ENCODE measurements at regions not wholly inside any gene's neighbourhood (a gene's known extent, or its start where the extent isn't known, plus 50 kb on each side); places are given as distances from the start of the nearest gene placed in this dataset.

DNA sequence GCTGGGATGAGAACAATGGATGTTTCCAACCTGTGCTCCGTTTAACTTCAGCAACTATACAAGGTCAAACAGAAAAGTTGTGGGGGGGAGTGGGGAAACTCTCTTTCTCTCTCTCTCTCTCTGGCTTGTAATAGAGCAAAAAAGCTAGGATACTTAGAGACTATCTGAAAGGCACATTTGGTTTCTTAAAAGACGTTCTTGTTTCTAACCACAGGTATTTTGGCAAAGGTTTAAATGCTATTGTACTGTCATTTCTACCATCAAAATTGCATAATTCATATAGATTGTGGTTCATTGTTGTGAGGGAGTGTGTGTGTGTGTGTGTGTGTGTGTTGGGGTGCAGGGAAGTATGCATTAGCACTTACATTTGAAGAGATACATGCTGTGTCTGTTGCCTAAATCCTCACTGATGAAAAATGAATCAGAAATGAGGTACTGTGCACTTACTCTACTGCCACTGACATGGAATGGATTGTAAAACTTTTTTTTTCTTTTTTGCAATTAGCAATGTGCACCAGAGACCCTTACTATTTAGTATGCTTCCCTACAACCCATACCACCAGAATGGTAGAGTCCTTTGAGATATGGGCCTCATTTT lies 841.0 kb upstream of the PIK3C3 start:
- Histone ChIP-seq H3K9me3 (ENCODE audit: low read length) (peaks cover 13% of the 10 kb centered on the region), H3K4me3 (ENCODE audit: low read length) (no peak overlapping the region), H3K4me1 (ENCODE audit: insufficient read depth, low read length) (no peaks in the 10 kb centered on the region), H3K36me3 (ENCODE audit: insufficient read depth, low read length) (no peaks in the 10 kb centered on the region), H3K27ac (ENCODE audit: low read depth, low read length) (no peak overlapping the region), H3K27me3 (ENCODE audit: insufficient read depth, low read length, poor library complexity, severe bottlenecking) (no peaks in the 10 kb centered on the region)
- H3K9me3 Mint-ChIP-seq: peaks cover 3 to 50% (median 11%) of the 10 kb centered on the region in 5 donors
- H3K4me1 Mint-ChIP-seq: no peaks in the 10 kb centered on the region
- H3K4me3 Mint-ChIP-seq: no peak overlapping the region
- POLR2A ChIA-PET: no interaction called here
- H3K36me3 Mint-ChIP-seq: no peaks in the 10 kb centered on the region
- DNase-seq: no peak
- no peak overlapping the region for H3K27ac Mint-ChIP-seq
- CTCF ChIA-PET: no interaction called here
- H3K27me3 Mint-ChIP-seq: no peaks in the 10 kb centered on the region

DNA sequence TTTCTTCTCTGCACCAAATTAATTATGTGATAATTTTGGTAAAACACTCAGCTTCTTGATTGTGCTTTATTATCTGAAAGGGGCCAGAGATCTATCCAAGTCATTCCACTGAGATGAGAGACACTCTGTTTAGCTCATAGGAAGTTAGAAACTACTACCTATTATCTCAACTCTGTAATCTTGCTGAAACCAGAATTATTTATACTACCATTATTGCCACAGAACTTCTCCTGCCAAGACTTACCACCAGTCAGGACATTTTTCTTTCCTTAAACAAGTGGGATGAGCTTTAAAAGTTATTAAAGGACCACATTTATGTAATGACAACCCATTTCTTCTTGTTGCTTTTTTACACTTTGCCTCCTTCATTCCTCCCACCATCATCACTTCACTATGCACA lies 855.6 kb upstream of the PIK3C3 start:
- H3K27ac ChIP-seq (ENCODE audit: low read depth, low read length): no peak overlapping the region
- CTCF ChIA-PET: no interaction called here
- DNase-seq: no peak
- H3K36me3 ChIP-seq (ENCODE audit: insufficient read depth, low read length): no peaks in the 10 kb centered on the region
- Mint-ChIP-seq H3K9me3 (peaks cover 12 to 44% (median 14%) of the 10 kb centered on the region in 5 donors), H3K4me3 (no peak overlapping the region), H3K4me1 (no peaks in the 10 kb centered on the region), H3K36me3 (no peaks in the 10 kb centered on the region), H3K27me3 (no peaks in the 10 kb centered on the region), H3K27ac (no peak overlapping the region)
- POLR2A ChIA-PET: no interaction called here
- H3K27me3 ChIP-seq (ENCODE audit: insufficient read depth, low read length, poor library complexity, severe bottlenecking): no peaks in the 10 kb centered on the region
- H3K4me3 ChIP-seq (ENCODE audit: low read length): no peak overlapping the region
- H3K9me3 ChIP-seq (ENCODE audit: low read length): no peaks in the 10 kb centered on the region
- no peaks in the 10 kb centered on the region for H3K4me1 ChIP-seq (ENCODE audit: insufficient read depth, low read length)

DNA sequence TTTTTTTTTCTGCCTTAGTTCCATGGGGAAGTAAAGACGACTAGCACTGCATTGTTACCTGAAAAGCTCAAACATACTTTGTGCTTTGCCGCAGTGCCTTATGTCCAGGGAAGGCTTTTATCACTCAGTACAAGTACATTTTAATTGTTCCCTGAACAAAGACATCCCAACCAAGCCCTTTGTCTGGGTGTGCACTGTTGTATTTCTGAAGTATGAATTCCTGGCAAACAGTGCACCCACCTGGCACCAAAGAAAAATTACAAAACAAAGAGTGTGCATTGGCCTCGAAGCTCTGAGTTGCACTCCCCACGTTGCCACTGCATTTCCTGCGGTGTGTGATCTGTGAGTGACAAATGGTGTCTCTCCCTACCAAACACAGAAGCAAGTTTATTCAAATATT lies 858.5 kb upstream of the PIK3C3 start:
- CTCF ChIA-PET: no interaction called here
- POLR2A ChIA-PET: no interaction called here
- Histone ChIP-seq H3K9me3 (ENCODE audit: low read length) (no peaks in the 10 kb centered on the region), H3K27me3 (ENCODE audit: insufficient read depth, low read length, poor library complexity, severe bottlenecking) (no peaks in the 10 kb centered on the region), H3K36me3 (ENCODE audit: insufficient read depth, low read length) (no peaks in the 10 kb centered on the region), H3K27ac (ENCODE audit: low read depth, low read length) (no peak overlapping the region), H3K4me3 (ENCODE audit: low read length) (no peak overlapping the region), H3K4me1 (ENCODE audit: insufficient read depth, low read length) (no peaks in the 10 kb centered on the region)
- no peaks in the 10 kb centered on the region for H3K4me1 Mint-ChIP-seq
- peaks cover 14 to 39% (median 15%) of the 10 kb centered on the region in 5 donors for H3K9me3 Mint-ChIP-seq
- DNase-seq: no peak
- H3K27ac Mint-ChIP-seq: no peak overlapping the region
- H3K27me3 Mint-ChIP-seq: no peaks in the 10 kb centered on the region
- no peaks in the 10 kb centered on the region for H3K36me3 Mint-ChIP-seq
- no peak overlapping the region for H3K4me3 Mint-ChIP-seq

DNA sequence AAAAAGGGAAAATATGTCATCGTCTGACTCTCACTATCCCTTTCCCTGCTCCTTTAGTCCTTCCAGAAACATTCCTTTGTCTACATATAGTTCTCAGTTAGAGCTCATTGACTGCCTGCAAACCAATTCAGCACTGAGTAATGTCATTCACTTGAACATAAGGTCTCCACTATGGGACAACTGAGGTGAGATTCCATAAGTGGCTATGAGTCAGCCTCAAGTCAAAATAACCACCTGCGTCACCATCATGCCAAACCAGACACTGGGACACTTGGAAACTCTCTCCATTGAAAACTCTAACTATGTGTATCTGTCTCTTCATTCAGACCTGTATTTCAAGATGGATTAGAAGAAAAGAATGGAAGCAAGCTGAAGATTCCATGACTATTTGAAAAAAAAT lies 878.0 kb upstream of the PIK3C3 start:
- Mint-ChIP-seq H3K27me3 (no peaks in the 10 kb centered on the region), H3K9me3 (peaks cover under 1 to 42% (median 18%) of the 10 kb centered on the region in 5 donors), H3K4me1 (no peaks in the 10 kb centered on the region), H3K4me3 (no peak overlapping the region), H3K27ac (no peak overlapping the region), H3K36me3 (no peaks in the 10 kb centered on the region)
- CTCF ChIA-PET: no interaction called here
- no peak overlapping the region for H3K27ac ChIP-seq (ENCODE audit: low read depth, low read length)
- H3K4me3 ChIP-seq (ENCODE audit: low read length): no peak overlapping the region
- DNase-seq: no peak
- no peaks in the 10 kb centered on the region for H3K36me3 ChIP-seq (ENCODE audit: insufficient read depth, low read length)
- no peaks in the 10 kb centered on the region for H3K9me3 ChIP-seq (ENCODE audit: low read length)
- H3K4me1 ChIP-seq (ENCODE audit: insufficient read depth, low read length): no peaks in the 10 kb centered on the region
- no peaks in the 10 kb centered on the region for H3K27me3 ChIP-seq (ENCODE audit: insufficient read depth, low read length, poor library complexity, severe bottlenecking)
- POLR2A ChIA-PET: no interaction called here

DNA sequence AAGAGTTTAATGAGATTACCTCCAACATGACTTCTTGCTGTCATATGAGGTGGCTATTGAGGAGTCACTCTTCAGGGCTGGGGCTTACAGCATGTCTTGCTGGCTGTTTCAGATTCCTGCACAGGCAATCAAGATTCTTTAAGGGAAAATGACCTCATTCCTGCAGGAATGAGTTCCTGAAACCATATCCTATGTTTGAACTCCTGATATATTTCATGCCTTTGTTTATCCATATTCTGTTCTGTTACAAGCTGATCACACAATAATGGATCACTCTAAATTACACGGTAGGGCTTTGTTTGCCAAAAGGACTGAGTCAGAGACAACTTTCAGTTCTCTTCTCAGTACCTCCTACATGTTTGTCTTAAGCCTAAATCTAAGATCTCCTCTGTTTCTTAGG lies 879.8 kb upstream of the PIK3C3 start:
- Histone ChIP-seq H3K27ac (ENCODE audit: low read depth, low read length) (no peak overlapping the region), H3K4me1 (ENCODE audit: insufficient read depth, low read length) (no peaks in the 10 kb centered on the region), H3K9me3 (ENCODE audit: low read length) (no peaks in the 10 kb centered on the region), H3K4me3 (ENCODE audit: low read length) (no peak overlapping the region), H3K27me3 (ENCODE audit: insufficient read depth, low read length, poor library complexity, severe bottlenecking) (no peaks in the 10 kb centered on the region), H3K36me3 (ENCODE audit: insufficient read depth, low read length) (no peaks in the 10 kb centered on the region)
- Mint-ChIP-seq H3K4me1 (no peaks in the 10 kb centered on the region), H3K9me3 (peaks cover 6 to 32% (median 9%) of the 10 kb centered on the region in 5 donors), H3K27me3 (no peaks in the 10 kb centered on the region), H3K27ac (no peak overlapping the region), H3K36me3 (no peaks in the 10 kb centered on the region), H3K4me3 (no peak overlapping the region)
- DNase-seq: no peak
- ChIA-PET POLR2A (no interaction called here), CTCF (no interaction called here)

DNA sequence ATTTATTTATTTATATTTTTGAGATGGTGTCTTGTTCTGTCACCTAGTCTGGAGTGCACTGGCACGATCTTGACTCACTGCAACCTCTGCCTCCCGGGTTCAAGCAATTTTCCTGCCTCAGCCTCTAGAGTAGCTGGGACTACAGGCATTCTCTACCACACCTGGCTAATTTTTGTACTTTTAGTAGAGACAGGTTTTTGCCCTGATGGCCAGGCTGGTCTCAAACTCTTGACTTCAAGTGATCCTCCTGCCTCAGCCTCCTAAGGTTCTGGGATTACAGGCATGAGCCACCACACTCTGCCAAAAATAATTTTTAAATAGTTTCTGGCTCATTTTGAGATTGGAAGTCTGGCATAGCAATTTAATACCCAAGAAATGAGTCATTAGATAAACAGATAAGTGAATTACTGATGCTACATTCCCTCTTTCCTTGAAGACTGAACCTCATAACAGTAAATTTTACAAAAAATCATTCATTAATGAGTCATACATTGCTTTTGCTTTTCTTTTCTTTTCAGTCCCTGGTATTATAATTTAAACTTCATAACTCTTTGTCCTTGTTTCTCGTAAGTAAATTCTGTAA lies 881.6 kb upstream of the PIK3C3 start:
- no peak overlapping the region for H3K4me3 ChIP-seq (ENCODE audit: low read length)
- no peaks in the 10 kb centered on the region for H3K36me3 ChIP-seq (ENCODE audit: insufficient read depth, low read length)
- H3K27ac ChIP-seq (ENCODE audit: low read depth, low read length): no peak overlapping the region
- no peaks in the 10 kb centered on the region for H3K27me3 ChIP-seq (ENCODE audit: insufficient read depth, low read length, poor library complexity, severe bottlenecking)
- Mint-ChIP-seq H3K36me3 (no peaks in the 10 kb centered on the region), H3K27ac (no peak overlapping the region), H3K9me3 (peaks cover 9 to 26% (median 11%) of the 10 kb centered on the region in 5 donors), H3K27me3 (no peaks in the 10 kb centered on the region), H3K4me1 (no peaks in the 10 kb centered on the region), H3K4me3 (no peak overlapping the region)
- H3K4me1 ChIP-seq (ENCODE audit: insufficient read depth, low read length): no peaks in the 10 kb centered on the region
- CTCF ChIA-PET: no interaction called here
- POLR2A ChIA-PET: no interaction called here
- DNase-seq: no peak
- no peaks in the 10 kb centered on the region for H3K9me3 ChIP-seq (ENCODE audit: low read length)

DNA sequence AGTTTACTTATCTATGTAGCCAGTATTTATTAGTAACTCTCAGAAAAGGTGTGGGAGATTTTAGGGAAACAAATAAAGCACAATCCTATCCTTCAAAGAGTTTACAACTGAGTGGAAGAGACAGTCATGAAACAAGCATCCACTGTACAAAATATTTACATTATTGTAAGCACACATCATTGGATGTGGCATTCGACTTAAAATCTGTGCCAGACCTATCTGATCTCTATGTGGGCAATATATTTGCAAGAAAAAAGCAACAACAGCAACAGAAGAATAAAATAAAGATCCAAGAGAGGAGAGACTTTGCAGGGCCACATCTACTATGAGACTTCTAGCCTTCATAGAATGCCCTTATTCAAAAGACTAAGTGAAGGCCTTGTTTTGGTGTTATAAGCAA lies 882.1 kb upstream of the PIK3C3 start:
- no peaks in the 10 kb centered on the region for H3K4me1 Mint-ChIP-seq
- no peak for DNase-seq
- Histone ChIP-seq H3K9me3 (ENCODE audit: low read length) (no peaks in the 10 kb centered on the region), H3K4me1 (ENCODE audit: insufficient read depth, low read length) (no peaks in the 10 kb centered on the region), H3K4me3 (ENCODE audit: low read length) (no peak overlapping the region), H3K36me3 (ENCODE audit: insufficient read depth, low read length) (no peaks in the 10 kb centered on the region), H3K27ac (ENCODE audit: low read depth, low read length) (no peak overlapping the region), H3K27me3 (ENCODE audit: insufficient read depth, low read length, poor library complexity, severe bottlenecking) (no peaks in the 10 kb centered on the region)
- CTCF ChIA-PET: no interaction called here
- peaks cover 10 to 24% (median 12%) of the 10 kb centered on the region in 5 donors for H3K9me3 Mint-ChIP-seq
- H3K4me3 Mint-ChIP-seq: no peak overlapping the region
- no peaks in the 10 kb centered on the region for H3K27me3 Mint-ChIP-seq
- H3K27ac Mint-ChIP-seq: no peak overlapping the region
- H3K36me3 Mint-ChIP-seq: no peaks in the 10 kb centered on the region
- POLR2A ChIA-PET: no interaction called here

DNA sequence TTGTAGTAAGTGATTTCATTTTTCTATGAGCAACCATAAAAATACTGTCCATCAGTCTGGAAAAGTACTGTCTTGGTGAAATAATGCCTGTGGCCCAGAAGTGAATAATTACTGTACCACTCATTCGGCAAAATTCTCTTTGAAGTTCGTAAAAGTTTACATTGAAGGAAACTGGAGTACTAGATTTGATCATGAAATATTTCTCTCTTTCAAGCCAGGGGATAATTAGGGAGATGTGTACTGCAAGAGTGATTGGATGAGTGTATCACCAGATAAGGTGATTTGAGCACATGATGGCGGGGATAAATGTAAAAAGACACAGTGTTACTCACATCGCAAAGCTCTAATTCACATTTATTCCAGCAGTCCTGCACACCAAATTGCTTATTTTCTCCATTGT lies 883.2 kb upstream of the PIK3C3 start:
- H3K9me3 Mint-ChIP-seq: peaks cover 7 to 29% (median 12%) of the 10 kb centered on the region in 5 donors
- ChIA-PET CTCF (no interaction called here), POLR2A (no interaction called here)
- H3K36me3 ChIP-seq (ENCODE audit: insufficient read depth, low read length): no peaks in the 10 kb centered on the region
- no peaks in the 10 kb centered on the region for H3K9me3 ChIP-seq (ENCODE audit: low read length)
- no peaks in the 10 kb centered on the region for H3K4me1 Mint-ChIP-seq
- H3K27ac ChIP-seq (ENCODE audit: low read depth, low read length): no peak overlapping the region
- no peaks in the 10 kb centered on the region for H3K27me3 Mint-ChIP-seq
- H3K36me3 Mint-ChIP-seq: no peaks in the 10 kb centered on the region
- no peaks in the 10 kb centered on the region for H3K4me1 ChIP-seq (ENCODE audit: insufficient read depth, low read length)
- no peak overlapping the region for H3K4me3 ChIP-seq (ENCODE audit: low read length)
- no peak overlapping the region for H3K4me3 Mint-ChIP-seq
- H3K27ac Mint-ChIP-seq: no peak overlapping the region
- no peak for DNase-seq
- no peaks in the 10 kb centered on the region for H3K27me3 ChIP-seq (ENCODE audit: insufficient read depth, low read length, poor library complexity, severe bottlenecking)

DNA sequence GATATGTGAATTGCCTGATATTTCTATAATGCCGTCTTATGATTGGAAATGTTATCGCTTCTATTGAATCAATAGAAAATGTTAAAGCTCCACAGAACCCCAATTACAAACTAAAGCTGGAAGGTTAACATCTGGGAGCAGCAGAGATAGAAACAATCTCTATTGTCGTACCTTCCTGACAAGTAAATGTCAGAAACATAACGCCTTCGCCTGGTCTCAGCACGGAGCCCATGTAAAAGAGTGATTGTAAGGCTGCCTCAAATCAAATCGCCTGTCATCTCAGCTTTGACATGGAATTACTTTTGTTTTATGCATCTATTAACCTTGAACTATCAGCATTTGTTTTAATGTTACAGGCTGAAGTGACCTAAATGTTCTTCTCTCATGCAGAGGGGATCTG lies 885.9 kb upstream of the PIK3C3 start:
- no peak for DNase-seq
- ChIA-PET POLR2A (no interaction called here), CTCF (no interaction called here)
- H3K36me3 Mint-ChIP-seq: no peaks in the 10 kb centered on the region
- H3K27me3 Mint-ChIP-seq: no peaks in the 10 kb centered on the region
- no peaks in the 10 kb centered on the region for H3K4me1 Mint-ChIP-seq
- Histone ChIP-seq H3K4me3 (ENCODE audit: low read length) (no peak overlapping the region), H3K36me3 (ENCODE audit: insufficient read depth, low read length) (no peaks in the 10 kb centered on the region), H3K9me3 (ENCODE audit: low read length) (no peaks in the 10 kb centered on the region), H3K4me1 (ENCODE audit: insufficient read depth, low read length) (no peaks in the 10 kb centered on the region), H3K27me3 (ENCODE audit: insufficient read depth, low read length, poor library complexity, severe bottlenecking) (no peaks in the 10 kb centered on the region), H3K27ac (ENCODE audit: low read depth, low read length) (no peak overlapping the region)
- no peak overlapping the region for H3K4me3 Mint-ChIP-seq
- H3K9me3 Mint-ChIP-seq: peaks cover 9 to 30% (median 11%) of the 10 kb centered on the region in 5 donors
- H3K27ac Mint-ChIP-seq: no peak overlapping the region

Data from CD8-positive, alpha-beta memory T cell (primary cell).